PFSK-1 (cell line): ENCODE measurements at regions not wholly inside any gene's neighbourhood (a gene's known extent, or its start where the extent isn't known, plus 50 kb on each side); places are given as distances from the start of the nearest gene placed in this dataset.

ENCODE experiments used
- POLR2AphosphoS5 ChIP-seq: IDR thresholded peaks from 2 replicates; pipeline ENCODE4 v1.6.1; 2012; ENCODE audit warnings: low read depth, mild to moderate bottlenecking, control low read depth, low read length, moderate library complexity
- SIN3A ChIP-seq: IDR thresholded peaks from 2 replicates; pipeline ENCODE4 v1.6.1; 2012; ENCODE audit warnings: mild to moderate bottlenecking, low read length, moderate library complexity, borderline replicate concordance; ENCODE audit not compliant: insufficient read depth
- TAF1 ChIP-seq: IDR thresholded peaks from 2 replicates; pipeline ENCODE4 v1.6.1; 2012; ENCODE audit warnings: low read length, control low read depth, borderline replicate concordance; ENCODE audit not compliant: insufficient read depth
- TF ChIP-seq, protein P1 (sequence below), 2 experiments: IDR thresholded peaks; 2 replicates each; pipeline versions ENCODE4 v1.6.1 to v1.8.0; 2011 to 2012; ENCODE audit warnings: low read depth in 2 of 2, low read length in 2 of 2, control low read depth in 1 of 2, inconsistent platforms in 1 of 2, mild to moderate bottlenecking in 1 of 2, moderate library complexity in 1 of 2; ENCODE audit not compliant: insufficient read depth in 1 of 2

DNA sequence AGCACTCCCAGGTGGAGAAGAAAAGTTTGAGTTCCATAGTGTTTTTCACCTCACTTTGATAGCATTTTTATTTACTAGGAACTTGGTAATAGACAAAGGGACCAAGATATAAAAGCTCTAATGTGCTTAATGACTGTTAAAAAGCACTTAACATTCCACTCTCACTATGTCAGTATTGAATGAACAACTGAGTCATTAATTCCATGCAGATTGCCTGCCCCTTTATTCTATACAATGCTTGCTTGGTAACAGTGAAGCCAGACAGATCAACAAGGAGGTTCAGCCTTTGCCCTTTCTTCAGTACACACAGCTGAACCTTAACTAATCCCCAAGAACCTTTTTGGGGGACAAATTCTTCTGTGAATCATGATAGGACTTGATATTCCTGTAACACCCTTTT lies 425.5 kb downstream of the NUF2 start:
- no peak for TF ChIP-seq TAF1
- TF ChIP-seq POLR2AphosphoS5, result no peak
- TF ChIP-seq SIN3A, result no peak
- TF ChIP-seq, protein P1, sequence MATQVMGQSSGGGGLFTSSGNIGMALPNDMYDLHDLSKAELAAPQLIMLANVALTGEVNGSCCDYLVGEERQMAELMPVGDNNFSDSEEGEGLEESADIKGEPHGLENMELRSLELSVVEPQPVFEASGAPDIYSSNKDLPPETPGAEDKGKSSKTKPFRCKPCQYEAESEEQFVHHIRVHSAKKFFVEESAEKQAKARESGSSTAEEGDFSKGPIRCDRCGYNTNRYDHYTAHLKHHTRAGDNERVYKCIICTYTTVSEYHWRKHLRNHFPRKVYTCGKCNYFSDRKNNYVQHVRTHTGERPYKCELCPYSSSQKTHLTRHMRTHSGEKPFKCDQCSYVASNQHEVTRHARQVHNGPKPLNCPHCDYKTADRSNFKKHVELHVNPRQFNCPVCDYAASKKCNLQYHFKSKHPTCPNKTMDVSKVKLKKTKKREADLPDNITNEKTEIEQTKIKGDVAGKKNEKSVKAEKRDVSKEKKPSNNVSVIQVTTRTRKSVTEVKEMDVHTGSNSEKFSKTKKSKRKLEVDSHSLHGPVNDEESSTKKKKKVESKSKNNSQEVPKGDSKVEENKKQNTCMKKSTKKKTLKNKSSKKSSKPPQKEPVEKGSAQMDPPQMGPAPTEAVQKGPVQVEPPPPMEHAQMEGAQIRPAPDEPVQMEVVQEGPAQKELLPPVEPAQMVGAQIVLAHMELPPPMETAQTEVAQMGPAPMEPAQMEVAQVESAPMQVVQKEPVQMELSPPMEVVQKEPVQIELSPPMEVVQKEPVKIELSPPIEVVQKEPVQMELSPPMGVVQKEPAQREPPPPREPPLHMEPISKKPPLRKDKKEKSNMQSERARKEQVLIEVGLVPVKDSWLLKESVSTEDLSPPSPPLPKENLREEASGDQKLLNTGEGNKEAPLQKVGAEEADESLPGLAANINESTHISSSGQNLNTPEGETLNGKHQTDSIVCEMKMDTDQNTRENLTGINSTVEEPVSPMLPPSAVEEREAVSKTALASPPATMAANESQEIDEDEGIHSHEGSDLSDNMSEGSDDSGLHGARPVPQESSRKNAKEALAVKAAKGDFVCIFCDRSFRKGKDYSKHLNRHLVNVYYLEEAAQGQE (IDR thresholded peaks at IDR 0.05; ENCODE audit: insufficient read depth in 1 of 2, low read depth in 2 of 2, low read length in 2 of 2), result no peak
